Tibial nerve (tissue), 4 donors: ENCODE measurements at regions not wholly inside any gene's neighbourhood (a gene's known extent, or its start where the extent isn't known, plus 50 kb on each side); places are given as distances from the start of the nearest gene placed in this dataset.
"Not testable (repeated sequence)": the region's sequence is repeated elsewhere in the genome, so short reads cannot be mapped to it uniquely, and the experiment has no call there.

Source experiments
- DNase-seq, 2 donors: peaks; one replicate each; pipeline ENCODE4 v3.0.0-alpha.2; 2019; ENCODE audit warnings: low spot score in 2 of 2
- H3K27ac ChIP-seq, 4 donors: fragments of 200-600 bp; sonication (generic) in 3 of 4; one replicate each; pipeline ENCODE4 v1.5.1; 2017 to 2019; ENCODE audit warnings: mild to moderate bottlenecking in 1 of 4
- H3K27me3 ChIP-seq, 2 donors: fragments of 200-600 bp; sonication (generic) in 1 of 2; one replicate each; pipeline versions ENCODE4 v1.5.1 to v1.6.0; 2017 to 2019
- H3K36me3 ChIP-seq, 3 donors: fragments of 200-600 bp; sonication (generic); one replicate each; pipeline ENCODE4 v1.5.1; 2018 to 2019
- H3K4me1 ChIP-seq, 4 donors: fragments of 200-600 bp; sonication (generic) in 3 of 4; one replicate each; pipeline ENCODE4 v1.5.1; 2017 to 2019
- H3K4me3 ChIP-seq, 4 donors: fragments of 200-600 bp; sonication (generic) in 3 of 4; one replicate each; pipeline ENCODE4 v1.5.1; 2017 to 2019; ENCODE audit warnings: mild to moderate bottlenecking in 1 of 4, moderate library complexity in 1 of 4
- H3K9me3 ChIP-seq, 4 donors: fragments of 200-600 bp; sonication (generic) in 3 of 4; one replicate each; pipeline ENCODE4 v1.5.1; 2017 to 2019
- EP300 ChIP-seq, 2 donors: sonication (generic); formaldehyde crosslinking; IDR thresholded peaks; one replicate each; pipeline ENCODE4 v1.6.1; 2017; ENCODE audit warnings: antibody characterized with exemption in 2 of 2, mild to moderate bottlenecking in 1 of 2
- POLR2A ChIP-seq, 2 donors: fragments of 450-650 bp; IDR thresholded peaks; one replicate each; pipeline ENCODE4 v1.6.1; 2017; ENCODE audit warnings: antibody characterized with exemption in 2 of 2, mild to moderate bottlenecking in 2 of 2, moderate library complexity in 2 of 2
- WGBS, 2 donors: methylation state at CpG; one replicate each; pipeline ENCODE4 v1.1.5; 2018; 5-methylcytosine and 5-hydroxymethylcytosine counted together
- TF ChIP-seq, protein P1 (sequence below), 5 experiments: fragments of 200-600 bp in 3 of 5; fragments of 450-650 bp in 2 of 5; sonication (generic) in 3 of 5; IDR thresholded peaks; one replicate each; pipeline ENCODE4 v1.5.1; 2016 to 2019; ENCODE audit warnings: antibody characterized with exemption in 5 of 5, mild to moderate bottlenecking in 3 of 5, moderate library complexity in 2 of 5

DNA sequence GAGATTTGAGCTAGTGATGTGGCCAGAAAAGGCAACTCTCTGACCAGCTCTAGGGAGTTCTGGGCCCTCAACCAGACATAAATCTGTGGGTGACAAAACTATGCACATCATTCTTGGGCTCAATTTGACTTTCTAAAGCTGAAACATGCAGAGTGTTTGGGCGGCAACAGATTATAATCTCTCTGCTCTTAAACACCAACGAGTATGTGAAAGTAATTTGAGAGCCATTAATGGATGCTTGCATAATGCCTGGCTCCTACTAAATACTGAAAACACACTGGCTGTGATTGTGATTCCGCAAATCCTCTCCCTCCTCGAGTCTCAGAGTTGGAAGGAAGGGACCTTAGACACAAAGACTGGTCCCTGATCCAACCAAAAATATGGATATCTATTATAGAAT, 186.7 kb downstream of the UACA start:
- WGBS, 2 donors, result 49 to 56% methylated on average over 4 of the region's 4 CpGs
- Histone ChIP-seq H3K9me3 (no peaks in the 10 kb centered on the region), H3K27ac (peak overlapping the region in 2 of 4 donors; percentile 13 to 25), H3K36me3 (no peaks in the 10 kb centered on the region), H3K4me3 (no peak overlapping the region), H3K27me3 (no peaks in the 10 kb centered on the region), H3K4me1 (peaks cover 0 to 23% (median 0%) of the 10 kb centered on the region in 4 donors)
- DNase-seq, result no peak
- no peak for TF ChIP-seq POLR2A (IDR thresholded peaks at IDR 0.05)
- TF ChIP-seq EP300 (IDR thresholded peaks at IDR 0.05), result no peak
- TF ChIP-seq, protein P1, sequence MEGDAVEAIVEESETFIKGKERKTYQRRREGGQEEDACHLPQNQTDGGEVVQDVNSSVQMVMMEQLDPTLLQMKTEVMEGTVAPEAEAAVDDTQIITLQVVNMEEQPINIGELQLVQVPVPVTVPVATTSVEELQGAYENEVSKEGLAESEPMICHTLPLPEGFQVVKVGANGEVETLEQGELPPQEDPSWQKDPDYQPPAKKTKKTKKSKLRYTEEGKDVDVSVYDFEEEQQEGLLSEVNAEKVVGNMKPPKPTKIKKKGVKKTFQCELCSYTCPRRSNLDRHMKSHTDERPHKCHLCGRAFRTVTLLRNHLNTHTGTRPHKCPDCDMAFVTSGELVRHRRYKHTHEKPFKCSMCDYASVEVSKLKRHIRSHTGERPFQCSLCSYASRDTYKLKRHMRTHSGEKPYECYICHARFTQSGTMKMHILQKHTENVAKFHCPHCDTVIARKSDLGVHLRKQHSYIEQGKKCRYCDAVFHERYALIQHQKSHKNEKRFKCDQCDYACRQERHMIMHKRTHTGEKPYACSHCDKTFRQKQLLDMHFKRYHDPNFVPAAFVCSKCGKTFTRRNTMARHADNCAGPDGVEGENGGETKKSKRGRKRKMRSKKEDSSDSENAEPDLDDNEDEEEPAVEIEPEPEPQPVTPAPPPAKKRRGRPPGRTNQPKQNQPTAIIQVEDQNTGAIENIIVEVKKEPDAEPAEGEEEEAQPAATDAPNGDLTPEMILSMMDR (IDR thresholded peaks at IDR 0.05), result no peak

DNA sequence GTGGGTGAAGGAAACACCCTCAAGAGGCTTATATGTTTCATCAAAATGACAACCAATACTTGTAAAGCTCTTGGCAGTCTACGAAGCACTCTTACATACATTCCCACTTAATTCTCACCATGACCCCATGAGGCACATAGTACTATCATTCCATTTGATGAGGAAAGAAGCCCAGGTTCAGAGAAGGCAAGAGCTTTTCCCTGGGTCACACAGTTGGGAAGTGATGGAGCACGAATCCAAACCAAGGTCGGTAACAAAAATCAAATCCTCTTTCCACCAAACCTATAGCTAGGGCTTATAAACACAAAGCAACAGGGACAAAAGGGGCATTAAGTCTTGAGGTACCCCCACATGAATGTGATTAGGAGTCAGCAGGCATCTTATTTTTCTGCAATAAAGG, 187.1 kb downstream of the UACA start:
- H3K27ac ChIP-seq, result peak overlapping the region in 1 of 4 donors; percentile 64
- peaks cover 0 to 23% (median 0%) of the 10 kb centered on the region in 4 donors for H3K4me1 ChIP-seq
- WGBS, 2 donors, result 71 to 74% methylated on average over 3 of the region's 3 CpGs
- H3K4me3 ChIP-seq, result no peak overlapping the region
- no peak for DNase-seq
- no peaks in the 10 kb centered on the region for H3K9me3 ChIP-seq
- no peaks in the 10 kb centered on the region for H3K36me3 ChIP-seq
- no peak for TF ChIP-seq EP300 (IDR thresholded peaks at IDR 0.05)
- TF ChIP-seq POLR2A (IDR thresholded peaks at IDR 0.05), result no peak
- TF ChIP-seq, protein P1 (IDR thresholded peaks at IDR 0.05), result no peak
- no peaks in the 10 kb centered on the region for H3K27me3 ChIP-seq

DNA sequence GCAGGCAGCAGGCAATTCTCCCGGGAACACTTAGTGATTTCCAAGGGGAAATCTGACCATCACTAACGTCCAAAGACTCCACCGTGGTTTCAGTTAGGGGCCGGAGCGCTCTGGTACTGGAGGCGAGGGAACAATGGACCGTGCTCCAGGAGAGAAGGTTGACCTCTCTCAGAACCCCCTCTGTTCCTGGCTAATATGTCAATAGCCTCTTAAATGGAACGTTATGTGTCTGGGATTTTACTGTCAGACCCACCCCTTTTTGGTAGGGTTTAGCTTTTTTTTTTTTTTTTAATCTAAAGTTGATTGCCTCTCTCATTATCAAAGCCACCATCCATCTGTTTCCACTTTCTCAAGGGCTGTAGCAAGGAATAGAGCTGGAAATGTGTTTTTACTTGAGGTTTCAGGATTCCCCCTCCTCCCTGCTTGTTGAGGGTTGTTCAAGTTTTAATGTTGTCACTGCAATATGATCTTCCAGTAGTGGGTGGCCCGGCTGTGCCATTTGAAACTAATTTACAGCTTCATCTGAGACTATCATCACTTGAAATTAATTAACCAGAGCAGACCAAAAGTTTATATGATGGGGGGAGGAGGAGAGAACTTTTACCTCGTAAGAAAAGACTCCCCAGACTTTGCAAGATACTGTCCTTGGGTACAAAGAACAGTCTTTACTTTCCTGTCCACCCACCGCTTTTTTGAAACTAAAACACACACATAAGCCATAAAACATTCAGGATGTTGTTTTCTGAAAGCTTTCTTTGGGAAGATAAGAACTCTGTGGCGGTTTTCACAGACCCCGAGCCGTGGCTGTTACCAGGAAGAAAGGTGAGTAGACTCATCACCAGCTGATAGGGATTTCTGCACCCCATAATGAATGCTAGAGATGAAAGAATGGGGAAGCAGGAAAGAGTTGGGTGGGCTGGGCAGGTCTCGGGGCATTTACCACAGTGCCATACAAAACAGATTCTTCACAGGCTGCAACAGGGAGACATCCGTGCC, 187.8 kb downstream of the UACA start:
- DNase-seq, result peak in 1 of 2 donors; percentile 17
- Histone ChIP-seq H3K36me3 (no peaks in the 10 kb centered on the region), H3K27ac (peak overlapping the region in 2 of 4 donors; percentile 57 to 64), H3K4me3 (no peak overlapping the region), H3K9me3 (no peaks in the 10 kb centered on the region), H3K27me3 (no peaks in the 10 kb centered on the region), H3K4me1 (peaks cover 0 to 23% (median 0%) of the 10 kb centered on the region in 4 donors)
- 41 to 42% methylated on average over 16 of the region's 16 CpGs for WGBS, 2 donors
- TF ChIP-seq POLR2A (IDR thresholded peaks at IDR 0.05) (no peak), EP300 (IDR thresholded peaks at IDR 0.05) (no peak)
- TF ChIP-seq, protein P1 (IDR thresholded peaks at IDR 0.05), result no peak

DNA sequence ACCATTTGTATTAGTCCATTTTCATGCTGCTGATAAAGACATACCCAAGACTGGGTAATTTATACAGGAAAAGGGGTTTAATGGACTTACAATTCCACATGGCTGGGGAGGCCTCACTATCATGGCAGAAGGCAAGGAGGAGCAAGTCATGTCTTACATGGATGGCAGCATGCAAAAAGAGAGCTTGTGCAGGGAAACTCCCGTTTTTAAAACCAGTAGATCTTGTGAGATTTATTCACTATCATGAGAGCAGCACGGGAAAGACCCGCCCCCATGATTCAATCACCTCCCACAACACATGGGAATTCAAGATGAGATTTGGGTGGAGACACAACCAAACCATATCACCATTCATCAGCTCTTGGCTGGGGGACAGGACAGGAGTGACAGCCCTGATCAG, 189.0 kb downstream of the UACA start:
- 74 to 80% methylated on average over 3 of the region's 3 CpGs for WGBS, 2 donors

DNA sequence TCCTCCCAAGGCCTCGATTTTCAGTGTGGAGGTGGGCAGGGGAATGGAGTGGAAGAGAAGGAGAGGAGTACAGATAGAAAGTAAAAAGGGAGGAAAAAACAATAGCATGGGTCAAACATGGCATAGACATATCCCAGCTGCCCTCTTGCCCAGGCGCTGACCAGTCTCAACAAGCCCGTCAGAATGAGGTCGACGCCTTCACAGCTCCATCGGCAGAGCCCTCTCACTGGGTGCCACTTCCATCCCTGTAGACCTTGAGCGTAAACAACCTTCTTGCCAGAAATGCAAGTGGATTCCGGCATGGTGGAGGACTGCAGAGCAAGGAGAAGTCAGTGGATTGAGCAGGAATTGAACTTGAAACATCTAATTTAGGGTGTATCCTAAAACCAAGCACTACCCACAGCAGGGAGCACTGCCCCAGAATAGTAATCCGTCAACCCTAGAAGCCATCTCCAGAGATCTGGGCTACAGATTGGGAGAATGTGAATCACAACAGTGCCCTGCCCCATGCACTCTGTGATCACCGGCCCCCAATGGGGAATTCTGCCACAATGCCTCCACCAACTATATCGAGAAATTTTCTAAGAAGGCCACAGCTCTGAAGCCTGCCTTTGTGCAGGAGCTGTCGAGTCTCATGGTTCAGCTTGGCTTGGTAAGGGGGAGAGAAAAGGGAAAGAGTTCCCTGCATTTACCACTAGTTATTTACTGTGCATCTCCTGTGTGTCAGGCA, 190.1 kb downstream of the UACA start:
- 85 to 89% methylated on average over 12 of the region's 12 CpGs for WGBS, 2 donors

More for the DNA sequence above, 189.0 kb downstream of the UACA start:
- not testable (repeated sequence) for DNase-seq, H3K36me3 ChIP-seq, H3K27me3 ChIP-seq, H3K4me3 ChIP-seq, H3K9me3 ChIP-seq
- Histone ChIP-seq H3K4me1 (peaks cover 0 to 26% (median 0%) of the 10 kb centered on the region in 4 donors), H3K27ac (peak overlapping the region in 1 of 4 donors; percentile 57)

More for the DNA sequence above, 190.1 kb downstream of the UACA start:
- Histone ChIP-seq H3K4me3 (no peak overlapping the region), H3K27ac (no peak overlapping the region), H3K27me3 (no peaks in the 10 kb centered on the region), H3K4me1 (peaks cover 0 to 33% (median 0%) of the 10 kb centered on the region in 4 donors), H3K9me3 (no peaks in the 10 kb centered on the region), H3K36me3 (no peaks in the 10 kb centered on the region)
- TF ChIP-seq EP300 (IDR thresholded peaks at IDR 0.05) (no peak), POLR2A (IDR thresholded peaks at IDR 0.05) (no peak)
- TF ChIP-seq, protein P1 (IDR thresholded peaks at IDR 0.05), result no peak
- no peak for DNase-seq
